ENCODE measurements at regions not wholly inside any gene's neighbourhood (a gene's known extent, or its start where the extent isn't known, plus 50 kb on each side); places are given as distances from the start of the nearest gene placed in this dataset.
A peak's percentile ranks its signal among the peaks of the same experiment; 100 is the strongest.
"Not testable (repeated sequence)": the region's sequence is repeated elsewhere in the genome, so short reads cannot be mapped to it uniquely, and the experiment has no call there.

- DNase-seq (ENCODE audit: low read depth), result no peak
Observed at GRCh38 chr3:140752499-140752898, 74.6 kb downstream of the TRIM42 start.

GRCh38 chr3:140753865-140754754, 76.2 kb downstream of the TRIM42 start:
- DNase-seq (ENCODE audit: low read depth), result peak; percentile 31

- no peak for DNase-seq (ENCODE audit: low read depth)
Observed at GRCh38 chr3:140754936-140755335, 77.1 kb downstream of the TRIM42 start.

- DNase-seq (ENCODE audit: low read depth), result no peak
Observed at GRCh38 chr3:140756240-140757016, 78.6 kb downstream of the TRIM42 start.

- DNase-seq (ENCODE audit: low read depth), result no peak
Observed at GRCh38 chr3:140758791-140759444, 81.1 kb downstream of the TRIM42 start.

GRCh38 chr3:140760324-140761075, 82.6 kb downstream of the TRIM42 start:
- DNase-seq (ENCODE audit: low read depth), result no peak

- DNase-seq (ENCODE audit: low read depth), result no peak
Observed at GRCh38 chr3:140761076-140761639, 83.3 kb downstream of the TRIM42 start.

GRCh38 chr3:140762746-140763145, 84.9 kb downstream of the TRIM42 start:
- DNase-seq (ENCODE audit: low read depth), result no peak

- no peak for DNase-seq (ENCODE audit: low read depth)
Observed at GRCh38 chr3:140763532-140763931, 85.7 kb downstream of the TRIM42 start.

GRCh38 chr3:140765246-140765645, 87.4 kb downstream of the TRIM42 start:
- no peak for DNase-seq (ENCODE audit: low read depth)

- DNase-seq (ENCODE audit: low read depth), result no peak
Observed at GRCh38 chr3:140766465-140766864, 88.6 kb downstream of the TRIM42 start.

GRCh38 chr3:140767566-140767965, 89.7 kb downstream of the TRIM42 start:
- no peak for DNase-seq (ENCODE audit: low read depth)

- no peak for DNase-seq (ENCODE audit: low read depth)
Observed at GRCh38 chr3:140768941-140769340, 91.1 kb downstream of the TRIM42 start.

- DNase-seq (ENCODE audit: low read depth), result no peak
Observed at GRCh38 chr3:140769951-140770350, 92.1 kb downstream of the TRIM42 start.

- no peak for DNase-seq (ENCODE audit: low read depth)
Observed at GRCh38 chr3:140770977-140771667, 93.3 kb downstream of the TRIM42 start.

GRCh38 chr3:140777631-140778233, 99.9 kb downstream of the TRIM42 start:
- DNase-seq (ENCODE audit: low read depth), result no peak

- no peak for DNase-seq (ENCODE audit: low read depth)
Observed at GRCh38 chr3:140791368-140791767, 113.5 kb downstream of the TRIM42 start.

GRCh38 chr3:140794507-140794906, 116.6 kb downstream of the TRIM42 start:
- DNase-seq (ENCODE audit: low read depth), result no peak

GRCh38 chr3:140802898-140803297, 125.0 kb downstream of the TRIM42 start:
- not testable (repeated sequence) for DNase-seq (ENCODE audit: low read depth)

GRCh38 chr3:140809316-140809715, 131.5 kb downstream of the TRIM42 start:
- DNase-seq (ENCODE audit: low read depth), result peak; percentile 37

Data from LHCN-M2 (cell line).